NB4 (cell line): ENCODE measurements at regions not wholly inside any gene's neighbourhood (a gene's known extent, or its start where the extent isn't known, plus 50 kb on each side); places are given as distances from the start of the nearest gene placed in this dataset.

Experiments
- DNase-seq: peaks from one replicate; pipeline ENCODE4 v3.0.0; 2010; ENCODE audit warnings: low read depth
- H3K4me3 ChIP-seq: one replicate; pipeline ENCODE4 v1.5.1; 2011; ENCODE audit warnings: mild to moderate bottlenecking, low read depth, low read length, moderate library complexity
- CTCF ChIP-seq: IDR thresholded peaks from one replicate; pipeline ENCODE4 v1.5.1; 2012; ENCODE audit warnings: low read depth, low read length
- MAX ChIP-seq: IDR thresholded peaks from 2 replicates; pipeline ENCODE4 v1.6.1; 2011; ENCODE audit warnings: low read depth, low read length
- MYC ChIP-seq: IDR thresholded peaks from 2 replicates; pipeline ENCODE4 v1.6.1; 2011; ENCODE audit warnings: low read depth, low read length
- POLR2A ChIP-seq: IDR thresholded peaks from 2 replicates; pipeline ENCODE4 v1.6.1; 2011; ENCODE audit warnings: mild to moderate bottlenecking; ENCODE audit not compliant: insufficient read length; ENCODE audit errors: extremely low read depth

DNA sequence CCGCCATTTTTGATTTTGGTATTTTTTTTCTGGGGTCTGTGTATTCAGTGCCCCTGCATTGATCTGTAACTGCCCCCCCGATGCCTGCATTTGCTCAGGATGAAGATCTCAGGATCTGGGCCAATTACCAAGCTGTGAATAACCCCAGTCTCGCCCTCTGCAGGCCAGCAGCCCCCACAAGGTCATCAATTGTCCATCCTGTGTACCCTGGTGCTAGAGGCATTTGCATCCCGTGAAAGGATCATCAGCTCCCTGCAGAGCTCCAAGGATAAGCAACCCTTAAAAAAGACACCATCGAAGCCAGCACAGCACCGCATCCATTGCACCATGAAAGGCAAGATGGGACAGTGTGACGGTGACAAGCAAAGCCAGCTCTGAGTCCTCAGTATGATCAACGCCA lies 154.1 kb upstream of the KLHL29 start:
- TF ChIP-seq CTCF (no peak), MAX (no peak), POLR2A (no peak), MYC (no peak)
- no peak for DNase-seq
- H3K4me3 ChIP-seq, result no peak overlapping the region

DNA sequence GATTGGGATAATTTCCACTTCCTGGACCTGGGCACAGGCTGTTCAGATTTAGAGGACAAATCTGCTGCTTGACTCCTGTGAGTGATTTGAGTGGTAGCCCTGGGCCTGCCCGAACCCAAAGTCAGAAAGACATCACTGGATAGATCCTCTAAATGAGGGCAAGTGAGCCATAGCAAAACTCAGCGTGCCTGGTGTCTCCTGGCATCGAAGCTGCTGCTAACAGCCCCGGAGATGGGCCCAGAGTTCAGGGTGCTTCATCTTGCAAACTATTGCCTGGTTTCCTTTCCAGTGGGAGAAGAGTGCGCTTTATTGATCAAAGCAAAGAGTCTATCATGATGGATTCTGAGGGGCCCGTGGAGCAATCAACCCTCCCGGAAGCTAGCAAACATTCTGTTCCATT lies 153.1 kb upstream of the KLHL29 start:
- no peak for DNase-seq
- TF ChIP-seq MYC, result no peak
- TF ChIP-seq MAX, result no peak
- TF ChIP-seq CTCF, result no peak
- no peak for TF ChIP-seq POLR2A
- no peak overlapping the region for H3K4me3 ChIP-seq

DNA sequence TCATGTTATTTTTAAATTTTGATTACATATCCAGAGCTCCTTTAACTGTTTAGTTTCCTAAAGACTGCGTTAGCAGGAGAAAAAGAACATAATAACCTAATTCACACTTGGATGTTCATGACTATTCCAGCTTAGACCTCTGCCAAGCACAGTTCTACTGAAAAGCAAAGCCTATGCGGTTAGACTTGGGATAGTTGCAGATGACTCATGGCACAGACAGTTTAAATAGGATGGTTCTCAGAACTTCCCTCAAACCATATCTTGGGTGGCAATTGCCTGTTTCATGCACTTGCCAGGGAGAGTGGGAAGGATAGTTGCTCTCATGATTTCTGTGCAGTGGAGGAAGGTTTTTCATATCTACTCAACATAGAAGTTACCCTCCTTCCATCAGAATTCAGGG lies 149.7 kb upstream of the KLHL29 start:
- TF ChIP-seq MAX (no peak), MYC (no peak), POLR2A (no peak), CTCF (no peak)
- DNase-seq, result no peak

GRCh38 chr2:23235736-23236135 lies 149.2 kb upstream of the KLHL29 start:
- no peak overlapping the region for H3K4me3 ChIP-seq
- no peak for DNase-seq
- TF ChIP-seq MAX (no peak), CTCF (no peak), POLR2A (no peak), MYC (no peak)

More for the DNA sequence above, 149.7 kb upstream of the KLHL29 start:
- H3K4me3 ChIP-seq, result no peak overlapping the region

GRCh38 chr2:23237147-23237546 lies 147.8 kb upstream of the KLHL29 start:
- TF ChIP-seq POLR2A, result no peak
- TF ChIP-seq MYC, result no peak
- no peak for TF ChIP-seq CTCF
- H3K4me3 ChIP-seq, result no peak overlapping the region
- DNase-seq, result no peak

- TF ChIP-seq MYC (no peak), CTCF (no peak), MAX (no peak), POLR2A (no peak)
- H3K4me3 ChIP-seq, result no peak overlapping the region
Measured at GRCh38 chr2:23238011-23238657, 146.8 kb upstream of the KLHL29 start.

More at GRCh38 chr2:23238011-23238657, 146.8 kb upstream of the KLHL29 start:
- no peak for DNase-seq
